ENCODE measurements at regions not wholly inside any gene's neighbourhood (a gene's known extent, or its start where the extent isn't known, plus 50 kb on each side); places are given as distances from the start of the nearest gene placed in this dataset.

DNA sequence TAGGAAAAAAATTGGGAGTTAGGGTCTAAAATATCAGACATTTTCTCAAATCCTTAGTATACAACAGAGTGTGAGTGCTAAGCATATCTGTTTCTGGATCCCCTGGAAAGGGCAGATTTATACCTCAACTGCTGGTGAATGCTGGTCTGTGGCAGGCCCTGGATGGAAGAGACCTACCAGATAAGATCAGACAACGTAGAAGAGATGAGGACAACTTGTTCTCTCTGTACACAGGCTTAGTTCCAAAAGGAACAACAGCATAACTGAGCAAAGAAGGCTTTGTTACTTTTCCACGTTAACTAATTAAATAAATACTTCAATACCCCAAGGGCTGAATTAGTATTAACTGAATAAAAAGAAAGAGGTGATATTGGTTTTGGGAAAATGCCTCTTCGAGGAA lies 1277.3 kb downstream of the SLITRK5 start:
- no peak for DNase-seq (ENCODE audit: extremely low read depth, low read depth)
- TF ChIP-seq CTCF (IDR thresholded peaks at IDR 0.05; ENCODE audit: low read depth, low read length): no peak

GRCh38 chr13:88958821-88959220 lies 1287.7 kb downstream of the SLITRK5 start:
- TF ChIP-seq CTCF (IDR thresholded peaks at IDR 0.05; ENCODE audit: low read depth, low read length): no peak
- DNase-seq (ENCODE audit: extremely low read depth, low read depth): no peak

DNA sequence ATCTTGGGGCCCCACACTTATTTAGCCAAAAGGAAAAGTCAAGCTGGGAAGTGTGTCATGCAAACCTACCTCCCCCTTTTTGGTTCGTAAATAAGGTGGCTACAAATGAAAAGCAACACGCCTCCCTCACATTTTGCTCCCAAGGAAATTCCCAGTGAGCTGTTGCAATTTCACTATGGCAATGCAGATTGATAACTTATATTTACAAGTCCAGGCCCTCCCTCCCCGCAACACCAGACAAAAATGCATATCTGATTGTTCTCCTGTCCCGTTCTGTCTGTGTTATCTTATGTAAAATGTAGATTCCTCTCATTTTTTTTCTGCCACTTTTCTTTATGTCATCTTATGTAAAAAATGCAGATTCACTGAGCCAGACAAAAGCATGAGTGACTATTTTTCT lies 1305.3 kb downstream of the SLITRK5 start:
- no peak for TF ChIP-seq CTCF (IDR thresholded peaks at IDR 0.05; ENCODE audit: low read depth, low read length)
- DNase-seq (ENCODE audit: extremely low read depth, low read depth): no peak

DNA sequence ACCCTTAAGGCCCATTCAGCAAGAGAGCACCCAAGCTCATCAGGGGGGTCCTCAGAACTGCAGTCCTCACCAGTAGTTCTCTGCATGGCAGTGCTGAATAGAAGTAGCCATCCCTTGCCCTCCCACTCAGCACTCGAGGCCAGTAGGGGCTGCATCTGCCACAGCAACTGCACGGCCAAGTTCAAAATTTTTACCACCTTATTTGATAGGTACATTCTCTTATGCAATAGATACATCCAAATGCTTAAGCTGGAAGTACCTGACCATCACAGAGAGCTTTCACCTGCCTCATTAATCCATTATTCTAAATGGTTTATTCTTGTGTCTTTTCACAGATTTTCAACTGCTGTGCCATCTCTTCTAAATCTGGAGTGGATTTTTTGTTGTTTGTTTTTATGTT lies 1307.4 kb downstream of the SLITRK5 start:
- no peak for TF ChIP-seq CTCF (IDR thresholded peaks at IDR 0.05; ENCODE audit: low read depth, low read length)
- DNase-seq (ENCODE audit: extremely low read depth, low read depth): no peak

DNA sequence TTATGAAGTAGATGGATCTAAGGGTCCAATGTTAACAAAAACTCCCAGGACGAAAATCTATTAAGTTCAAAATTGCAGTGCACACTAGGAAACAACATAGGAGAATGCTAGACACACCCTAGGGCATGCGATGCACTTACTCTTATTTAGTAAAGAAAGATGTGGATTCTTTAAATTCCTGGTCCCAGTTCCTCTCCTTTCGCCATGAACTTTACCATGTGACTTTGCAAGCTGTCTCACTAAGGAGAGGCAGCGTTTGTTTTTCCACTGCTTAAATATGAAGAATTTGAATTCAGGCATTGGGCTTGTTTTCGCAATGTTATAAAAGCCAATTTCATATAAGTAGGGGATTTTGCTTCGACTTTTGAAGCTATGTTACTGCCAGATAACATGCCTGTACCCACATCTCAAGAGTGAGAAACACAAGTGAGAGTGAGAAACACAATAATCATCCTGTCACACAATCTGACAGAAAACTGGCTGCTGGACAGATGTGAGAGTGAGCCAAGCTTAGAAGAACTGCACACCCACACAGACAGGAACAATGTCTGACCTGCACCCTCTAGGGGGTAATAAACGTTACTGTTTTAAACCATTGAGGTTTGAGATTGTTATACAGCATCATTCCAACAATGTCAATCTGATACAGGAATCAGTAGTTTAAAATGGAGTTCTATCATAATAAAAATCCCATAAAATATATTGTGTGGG lies 1308.4 kb downstream of the SLITRK5 start:
- DNase-seq (ENCODE audit: extremely low read depth, low read depth): no peak
- no peak for TF ChIP-seq CTCF (IDR thresholded peaks at IDR 0.05; ENCODE audit: low read depth, low read length)

GRCh38 chr13:89003656-89004055 lies 1332.5 kb downstream of the SLITRK5 start:
- DNase-seq (ENCODE audit: extremely low read depth, low read depth): no peak
- TF ChIP-seq CTCF (IDR thresholded peaks at IDR 0.05; ENCODE audit: low read depth, low read length): no peak

DNA sequence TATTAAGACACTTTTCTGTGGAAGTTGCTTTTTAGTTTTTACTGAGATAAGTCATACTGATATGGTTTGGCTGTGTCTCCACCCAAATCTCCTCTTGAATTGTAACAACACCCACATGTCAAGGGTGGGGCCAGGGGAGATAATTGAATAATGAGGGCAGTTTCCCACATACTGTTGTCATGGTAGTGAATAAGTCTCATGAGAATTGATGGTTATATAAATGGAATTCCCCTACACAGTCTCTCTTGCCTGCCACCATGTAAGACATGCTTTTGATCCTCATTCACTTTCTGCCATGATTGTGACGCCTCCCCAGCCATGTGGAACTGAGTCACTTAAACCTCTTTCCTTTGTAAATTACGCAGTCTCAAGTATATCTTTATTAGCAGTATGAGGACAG lies 1340.4 kb downstream of the SLITRK5 start:
- TF ChIP-seq CTCF (IDR thresholded peaks at IDR 0.05; ENCODE audit: low read depth, low read length): no peak
- no peak for DNase-seq (ENCODE audit: extremely low read depth, low read depth)

All from AG09319 (cell line).